A549 (cell line): ENCODE measurements at regions not wholly inside any gene's neighbourhood (a gene's known extent, or its start where the extent isn't known, plus 50 kb on each side); places are given as distances from the start of the nearest gene placed in this dataset.

Experiments
- ATAC-seq, 2 experiments: fragments of 200-7000 bp in 1 of 2; fragments of >200 bp in 1 of 2; cut with Nextera tagmentation in 1 of 2; cut with Tn5 transposase in 1 of 2; 3 replicates each; pipeline versions ENCODE4 v1.8.0 to v1.9.1; 2018 to 2020; ENCODE audit warnings: mild to moderate bottlenecking in 1 of 2, moderate library complexity in 1 of 2
- CTCF ChIA-PET: fragments of 300-600 bp; sonication (Branson Sonifier 250); formaldehyde crosslinking; extraction: SDS; loops from one replicate; lab custom pipeline; 2021; ENCODE audit warnings: antibody characterized with exemption, inconsistent platforms; lab: Yijun Ruan, JAX
- POLR2A ChIA-PET: fragments of 350-600 bp; formaldehyde crosslinking; extraction: SDS; loops from one replicate; lab custom pipeline; 2021; ENCODE audit warnings: antibody characterized with exemption, inconsistent platforms; lab: Yijun Ruan, JAX
- DNase-seq, 2 experiments: peaks; one replicate each; pipeline versions ENCODE4 v3.0.0 to v3.0.0-alpha.2; 2011 to 2016; ENCODE audit warnings: low read depth in 1 of 2, low spot score in 1 of 2
- FAIRE-seq: peaks from 2 replicates; lab custom pipeline; 2011; peaks lifted over from hg19 to GRCh38; lab: Jason Lieb, UNC
- H3K27ac ChIP-seq, 2 experiments: fragments of >200 bp; sonication (Bioruptor Twin); formaldehyde crosslinking; 3 replicates each; pipeline ENCODE4 v1.5.1; 2016 to 2017
- H3K4me1 ChIP-seq: fragments of >200 bp; sonication (Bioruptor Twin); formaldehyde crosslinking; 3 replicates; pipeline ENCODE4 v1.6.1; 2016
- H3K4me2 ChIP-seq: fragments of >200 bp; sonication (Bioruptor Twin); formaldehyde crosslinking; 3 replicates; pipeline ENCODE4 v1.6.1; 2016
- H3K4me3 ChIP-seq: fragments of >200 bp; sonication (Bioruptor Twin); formaldehyde crosslinking; 3 replicates; pipeline ENCODE4 v1.5.1; 2016
- H3K9me3 ChIP-seq: fragments of >200 bp; sonication (Bioruptor Twin); formaldehyde crosslinking; 3 replicates; pipeline ENCODE4 v1.6.1; 2016
- CBX8 ChIP-seq: fragments of 200-600 bp; sonication (generic); IDR thresholded peaks from 2 replicates; pipeline ENCODE4 v1.6.1; 2016
- CTCF ChIP-seq: fragments of >200 bp; sonication (Bioruptor Twin); formaldehyde crosslinking; IDR thresholded peaks from 3 replicates; pipeline ENCODE4 v1.5.1; 2016
- ELK1 ChIP-seq: fragments of 150-350 bp; IDR thresholded peaks from 2 replicates; pipeline ENCODE4 v1.6.1; 2014; ENCODE audit warnings: low read depth, mild to moderate bottlenecking, low read length
- FOSB ChIP-seq: fragments of 250-450 bp; sonication (Bioruptor Pico); IDR thresholded peaks from 2 replicates; pipeline ENCODE4 v1.5.0; 2020; ENCODE audit warnings: mild to moderate bottlenecking, moderate library complexity
- FOXS1 ChIP-seq: fragments of 250-450 bp; sonication (Bioruptor Pico); IDR thresholded peaks from 2 replicates; pipeline ENCODE4 v1.5.0; 2020; ENCODE audit warnings: mild to moderate bottlenecking, moderate library complexity
- GATA3 ChIP-seq: IDR thresholded peaks from 2 replicates; pipeline ENCODE4 v1.6.1; 2012; ENCODE audit warnings: borderline replicate concordance
- HDAC2 ChIP-seq: fragments of 200-600 bp; sonication (generic); IDR thresholded peaks from 2 replicates; pipeline ENCODE4 v1.6.1; 2016
- HOXB5 ChIP-seq: fragments of 250-450 bp; sonication (Bioruptor Pico); IDR thresholded peaks from 2 replicates; pipeline ENCODE4 v1.5.0; 2020; ENCODE audit warnings: mild to moderate bottlenecking, moderate library complexity
- KDM1A ChIP-seq: fragments of 200-600 bp; sonication (generic); IDR thresholded peaks from 2 replicates; pipeline ENCODE4 v1.6.1; 2016; ENCODE audit warnings: low read depth, mild to moderate bottlenecking
- MAFK ChIP-seq: fragments of 450-650 bp; IDR thresholded peaks from 2 replicates; pipeline ENCODE4 v1.6.1; 2014; ENCODE audit not compliant: partially characterized antibody
- POLR2A ChIP-seq: IDR thresholded peaks from 2 replicates; pipeline ENCODE4 v1.6.1; 2012; ENCODE audit warnings: mild to moderate bottlenecking, low read length
- RAD21 ChIP-seq, 2 experiments: fragments of >200 bp in 1 of 2; sonication (Bioruptor Twin) in 1 of 2; formaldehyde crosslinking in 1 of 2; IDR thresholded peaks in 1 of 2; conservative IDR thresholded peaks in 1 of 2; 2 replicates in 1 of 2; 3 replicates in 1 of 2; pipeline ENCODE4 v1.6.1; 2012 to 2018; ENCODE audit warnings: inconsistent platforms in 1 of 2
- RCOR1 ChIP-seq: fragments of 150-350 bp; IDR thresholded peaks from 2 replicates; pipeline ENCODE4 v1.6.1; 2014; ENCODE audit warnings: antibody characterized with exemption, low read length, low read depth
- REST ChIP-seq: fragments of 200-600 bp; sonication (generic); IDR thresholded peaks from 2 replicates; pipeline ENCODE4 v1.6.1; 2016; ENCODE audit warnings: antibody characterized with exemption, mild to moderate bottlenecking, moderate library complexity
- SREBF2 ChIP-seq: fragments of 450-650 bp; IDR thresholded peaks from 2 replicates; pipeline ENCODE4 v1.6.1; 2014; ENCODE audit warnings: mild to moderate bottlenecking, moderate library complexity
- USF2 ChIP-seq: fragments of 450-650 bp; IDR thresholded peaks from 2 replicates; pipeline ENCODE4 v1.6.1; 2014; ENCODE audit warnings: antibody characterized with exemption
- ZC3H11A ChIP-seq: fragments of 450-650 bp; IDR thresholded peaks from 2 replicates; pipeline ENCODE4 v1.6.1; 2014; ENCODE audit warnings: antibody characterized with exemption, mild to moderate bottlenecking
- ZSCAN20 ChIP-seq: fragments of 250-450 bp; sonication (Bioruptor Pico); IDR thresholded peaks from 2 replicates; pipeline ENCODE4 v1.8.0; 2022; ENCODE audit warnings: mild to moderate bottlenecking, moderate library complexity
- WGBS: methylation state at CpG from one replicate; pipeline ENCODE4 v1.1.6; 2017; ENCODE audit errors: missing lambda C conversion rate; 5-methylcytosine and 5-hydroxymethylcytosine counted together
- TF ChIP-seq, protein P1 (sequence below): IDR thresholded peaks from 2 replicates; pipeline ENCODE4 v1.6.1; 2012

DNA sequence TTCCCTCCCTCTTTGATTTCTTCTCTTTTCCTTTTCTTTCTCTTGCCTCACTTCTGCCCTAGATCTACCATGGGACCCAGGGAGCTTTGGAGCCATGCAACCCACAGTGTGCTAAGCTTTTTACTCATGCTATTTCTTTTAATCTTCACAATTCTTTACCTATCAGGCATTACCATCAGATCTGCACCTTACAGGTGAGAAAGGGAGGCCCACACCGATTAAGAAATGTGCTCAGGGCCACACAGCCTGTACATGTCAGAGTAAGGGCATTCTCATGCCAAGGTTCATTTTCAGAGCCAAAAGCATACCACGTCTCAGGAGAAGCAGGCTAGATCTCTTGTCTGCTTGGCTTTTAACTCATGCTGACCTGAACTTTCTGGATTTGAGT, 161.9 kb downstream of the RPIA start:
- no peaks in the 10 kb centered on the region for H3K4me1 ChIP-seq
- TF ChIP-seq FOXS1 (no peak), CTCF (no peak), HDAC2 (no peak), REST (no peak), ZC3H11A (no peak)
- H3K4me3 ChIP-seq: no peak overlapping the region
- CTCF ChIA-PET: interaction anchor here (1.3 kb wide), 1 partner anchor 20 kb away, joined by 4 read pairs; no protein-coding TSS in a partner anchor
- no peak for FAIRE-seq
- no peak overlapping the region for H3K27ac ChIP-seq
- no peaks in the 10 kb centered on the region for H3K9me3 ChIP-seq
- DNase-seq: no peak
- POLR2A ChIA-PET: no interaction called here
- 7% methylated on average over 2 of the region's 2 CpGs for WGBS
- no peak for ATAC-seq
- H3K4me2 ChIP-seq: no peak overlapping the region

GRCh38 chr2:88854528-88854927, 163.1 kb downstream of the RPIA start:
- Histone ChIP-seq H3K4me2 (no peak overlapping the region), H3K27ac (no peak overlapping the region), H3K4me1 (no peaks in the 10 kb centered on the region), H3K4me3 (no peak overlapping the region)
- WGBS: 7% methylated on average over 2 of the region's 2 CpGs
- CTCF ChIA-PET: no interaction called here
- ATAC-seq (no peak), FAIRE-seq (no peak)
- no peak for TF ChIP-seq SREBF2
- no peak for TF ChIP-seq KDM1A
- TF ChIP-seq FOSB: no peak
- no peak for TF ChIP-seq ZSCAN20 (CRISPR knock-in tag)
- TF ChIP-seq HOXB5: no peak
- no peak for TF ChIP-seq MAFK
- no peak for TF ChIP-seq GATA3
- TF ChIP-seq RCOR1: no peak
- TF ChIP-seq, protein P1, sequence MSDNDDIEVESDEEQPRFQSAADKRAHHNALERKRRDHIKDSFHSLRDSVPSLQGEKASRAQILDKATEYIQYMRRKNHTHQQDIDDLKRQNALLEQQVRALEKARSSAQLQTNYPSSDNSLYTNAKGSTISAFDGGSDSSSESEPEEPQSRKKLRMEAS: no peak
- no peak for TF ChIP-seq ELK1
- no peak for TF ChIP-seq POLR2A
- TF ChIP-seq HDAC2: no peak
- TF ChIP-seq CBX8: no peak
- TF ChIP-seq USF2: no peak
- no peak for TF ChIP-seq RAD21 (conservative IDR thresholded peaks at IDR 0.05 in 1 of 2, IDR thresholded peaks at IDR 0.05 in 1 of 2)
- TF ChIP-seq, all 56 proteins: peak for 0
- no peaks in the 10 kb centered on the region for H3K9me3 ChIP-seq
- POLR2A ChIA-PET: no interaction called here
- DNase-seq: no peak
